Ishikawa (cell line): ENCODE measurements at regions not wholly inside any gene's neighbourhood (a gene's known extent, or its start where the extent isn't known, plus 50 kb on each side); places are given as distances from the start of the nearest gene placed in this dataset.

ENCODE experiments used
- CEBPB ChIP-seq: IDR thresholded peaks from 2 replicates; pipeline ENCODE4 v1.6.1; 2012
- CREB1 ChIP-seq: IDR thresholded peaks from 2 replicates; pipeline ENCODE4 v1.6.1; 2012; ENCODE audit warnings: low read depth
- EGR1 ChIP-seq: IDR thresholded peaks from 2 replicates; pipeline ENCODE4 v1.6.1; 2012
- EP300 ChIP-seq: IDR thresholded peaks from 2 replicates; pipeline ENCODE4 v1.6.1; 2012; ENCODE audit warnings: borderline replicate concordance
- FOXM1 ChIP-seq: IDR thresholded peaks from 2 replicates; pipeline ENCODE4 v1.6.1; 2012; ENCODE audit warnings: low read depth, borderline replicate concordance
- NFIC ChIP-seq: IDR thresholded peaks from 2 replicates; pipeline ENCODE4 v1.6.1; 2012
- RAD21 ChIP-seq: IDR thresholded peaks from 2 replicates; pipeline ENCODE4 v1.6.1; 2012; ENCODE audit warnings: low read depth
- TAF1 ChIP-seq: IDR thresholded peaks from 2 replicates; pipeline ENCODE4 v1.6.1; 2012; ENCODE audit warnings: low read depth, mild to moderate bottlenecking
- TCF12 ChIP-seq: IDR thresholded peaks from 2 replicates; pipeline ENCODE4 v1.6.1; 2012; ENCODE audit warnings: low read depth
- TEAD4 ChIP-seq: IDR thresholded peaks from 2 replicates; pipeline ENCODE4 v1.6.1; 2012
- USF1 ChIP-seq: IDR thresholded peaks from 2 replicates; pipeline ENCODE4 v1.6.1; 2012
- YY1 ChIP-seq: IDR thresholded peaks from 2 replicates; pipeline ENCODE4 v1.6.1; 2012; ENCODE audit warnings: low read depth
- ZBTB7A ChIP-seq: IDR thresholded peaks from 2 replicates; pipeline ENCODE4 v1.6.1; 2012; ENCODE audit warnings: low read depth
- TF ChIP-seq, protein P1 (sequence below): IDR thresholded peaks from 2 replicates; pipeline ENCODE4 v1.6.1; 2012; ENCODE audit warnings: low read depth, mild to moderate bottlenecking
- TF ChIP-seq, protein P2 (sequence below): IDR thresholded peaks from 2 replicates; pipeline ENCODE4 v1.6.1; 2012

DNA sequence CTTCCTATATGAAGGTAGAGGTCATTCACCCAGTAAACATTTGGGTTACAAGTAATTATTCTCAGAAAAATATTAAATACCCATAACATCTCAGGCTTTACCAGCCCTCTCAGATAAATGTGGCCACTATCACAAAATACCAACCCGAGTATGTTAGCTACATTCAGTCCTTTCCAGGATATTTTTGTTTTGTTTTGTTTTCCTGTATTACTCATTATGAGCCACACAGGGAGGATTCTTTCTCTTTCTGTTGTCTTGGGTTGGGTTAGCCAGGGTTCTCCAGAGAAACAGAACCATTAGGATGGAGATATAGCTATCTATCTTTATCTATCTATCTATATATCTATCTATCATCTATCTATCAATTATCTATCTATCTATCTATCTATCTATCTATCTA is 947.6 kb upstream of the MDGA2 start:
- TF ChIP-seq NFIC (no peak), TEAD4 (no peak), EP300 (no peak), TAF1 (no peak), EGR1 (no peak), YY1 (no peak), FOXM1 (no peak), USF1 (no peak), CEBPB (no peak), RAD21 (no peak)
- TF ChIP-seq, protein P1, sequence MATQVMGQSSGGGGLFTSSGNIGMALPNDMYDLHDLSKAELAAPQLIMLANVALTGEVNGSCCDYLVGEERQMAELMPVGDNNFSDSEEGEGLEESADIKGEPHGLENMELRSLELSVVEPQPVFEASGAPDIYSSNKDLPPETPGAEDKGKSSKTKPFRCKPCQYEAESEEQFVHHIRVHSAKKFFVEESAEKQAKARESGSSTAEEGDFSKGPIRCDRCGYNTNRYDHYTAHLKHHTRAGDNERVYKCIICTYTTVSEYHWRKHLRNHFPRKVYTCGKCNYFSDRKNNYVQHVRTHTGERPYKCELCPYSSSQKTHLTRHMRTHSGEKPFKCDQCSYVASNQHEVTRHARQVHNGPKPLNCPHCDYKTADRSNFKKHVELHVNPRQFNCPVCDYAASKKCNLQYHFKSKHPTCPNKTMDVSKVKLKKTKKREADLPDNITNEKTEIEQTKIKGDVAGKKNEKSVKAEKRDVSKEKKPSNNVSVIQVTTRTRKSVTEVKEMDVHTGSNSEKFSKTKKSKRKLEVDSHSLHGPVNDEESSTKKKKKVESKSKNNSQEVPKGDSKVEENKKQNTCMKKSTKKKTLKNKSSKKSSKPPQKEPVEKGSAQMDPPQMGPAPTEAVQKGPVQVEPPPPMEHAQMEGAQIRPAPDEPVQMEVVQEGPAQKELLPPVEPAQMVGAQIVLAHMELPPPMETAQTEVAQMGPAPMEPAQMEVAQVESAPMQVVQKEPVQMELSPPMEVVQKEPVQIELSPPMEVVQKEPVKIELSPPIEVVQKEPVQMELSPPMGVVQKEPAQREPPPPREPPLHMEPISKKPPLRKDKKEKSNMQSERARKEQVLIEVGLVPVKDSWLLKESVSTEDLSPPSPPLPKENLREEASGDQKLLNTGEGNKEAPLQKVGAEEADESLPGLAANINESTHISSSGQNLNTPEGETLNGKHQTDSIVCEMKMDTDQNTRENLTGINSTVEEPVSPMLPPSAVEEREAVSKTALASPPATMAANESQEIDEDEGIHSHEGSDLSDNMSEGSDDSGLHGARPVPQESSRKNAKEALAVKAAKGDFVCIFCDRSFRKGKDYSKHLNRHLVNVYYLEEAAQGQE, result no peak

- TF ChIP-seq ZBTB7A (no peak), CEBPB (no peak), RAD21 (no peak), TAF1 (no peak), CREB1 (no peak), TEAD4 (no peak), FOXM1 (no peak), USF1 (no peak), EGR1 (no peak), YY1 (no peak), EP300 (no peak), TCF12 (no peak), NFIC (no peak)
- TF ChIP-seq, protein P2, sequence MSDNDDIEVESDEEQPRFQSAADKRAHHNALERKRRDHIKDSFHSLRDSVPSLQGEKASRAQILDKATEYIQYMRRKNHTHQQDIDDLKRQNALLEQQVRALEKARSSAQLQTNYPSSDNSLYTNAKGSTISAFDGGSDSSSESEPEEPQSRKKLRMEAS, result no peak
- TF ChIP-seq, protein P1, result no peak
These were observed 942.7 kb upstream of the MDGA2 start for GRCh38 chr14:48618057-48618456.

GRCh38 chr14:48616931-48617330 is 941.5 kb upstream of the MDGA2 start:
- TF ChIP-seq TAF1, result no peak
- TF ChIP-seq USF1, result no peak
- no peak for TF ChIP-seq CEBPB
- TF ChIP-seq, protein P2, result no peak
- TF ChIP-seq YY1, result no peak
- TF ChIP-seq EP300, result no peak
- TF ChIP-seq TEAD4, result no peak
- no peak for TF ChIP-seq RAD21
- TF ChIP-seq CREB1, result no peak
- no peak for TF ChIP-seq NFIC
- TF ChIP-seq FOXM1, result no peak
- no peak for TF ChIP-seq ZBTB7A
- TF ChIP-seq TCF12, result no peak
- TF ChIP-seq, protein P1, result no peak

DNA sequence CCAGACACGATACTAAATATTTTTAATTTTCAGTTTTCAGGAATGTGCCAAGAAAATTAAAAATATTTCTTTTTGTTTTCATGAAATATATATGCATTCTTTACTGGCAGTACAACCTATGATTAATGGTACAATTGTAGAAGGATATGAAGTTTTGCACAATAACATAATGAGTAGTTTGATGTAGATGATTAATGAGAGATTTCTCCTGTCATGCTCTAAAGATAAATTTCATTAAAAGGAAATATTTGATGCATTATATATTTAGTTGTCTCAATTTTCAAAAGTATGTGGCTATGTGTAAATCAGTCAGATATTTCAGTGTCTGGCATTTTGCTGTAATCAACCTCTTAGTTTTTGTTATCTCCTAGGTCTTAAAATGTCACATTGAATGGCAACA is 940.2 kb upstream of the MDGA2 start:
- TF ChIP-seq USF1 (no peak), EP300 (no peak), CEBPB (no peak), RAD21 (no peak), TAF1 (no peak), NFIC (no peak), EGR1 (no peak), TCF12 (no peak)
- TF ChIP-seq, protein P2, result no peak
